GM12878 (cell line): ENCODE measurements at regions not wholly inside any gene's neighbourhood (a gene's known extent, or its start where the extent isn't known, plus 50 kb on each side); places are given as distances from the start of the nearest gene placed in this dataset.
"Not testable (repeated sequence)": the region's sequence is repeated elsewhere in the genome, so short reads cannot be mapped to it uniquely, and the experiment has no call there.

Experiments used
- ATAC-seq: fragments of 200-7000 bp; cut with Tn5 transposase; 3 replicates; pipeline ENCODE4 v1.9.1; 2020; ENCODE audit warnings: mild to moderate bottlenecking, moderate library complexity
- BruUV-seq: library from RNA; stranded (reverse); fragments of 400-500 nt; replicated peaks from 2 replicates; lab custom pipeline; 2021; lab: Mats Ljungman, UMichigan
- CTCF ChIA-PET: fragments of 300-600 bp; sonication (Branson Sonifier 250); formaldehyde crosslinking; extraction: SDS; loops from one replicate; lab custom pipeline; 2021; ENCODE audit warnings: inconsistent platforms; lab: Yijun Ruan, JAX
- POLR2A ChIA-PET: fragments of 350-600 bp; formaldehyde crosslinking; extraction: SDS; loops from one replicate; lab custom pipeline; 2021; ENCODE audit warnings: inconsistent platforms; lab: Charles Lee
- RAD21 ChIA-PET: fragments of 300-600 bp; sonication (Branson Sonifier 250); formaldehyde crosslinking; loops from one replicate; lab custom pipeline; 2023; ENCODE audit warnings: antibody characterized with exemption; ENCODE audit not compliant: unreplicated experiment; lab: Charles Lee
- SMC1A ChIA-PET: fragments of 300-600 bp; sonication (Branson Sonifier 250); formaldehyde crosslinking; loops from one replicate; lab custom pipeline; 2023; ENCODE audit not compliant: unreplicated experiment, uncharacterized antibody; lab: Charles Lee
- DNase-seq: peaks from one replicate; pipeline ENCODE4 v3.0.0-alpha.2; 2011; ENCODE audit warnings: low read depth, low spot score
- FAIRE-seq: peaks from 3 replicates; lab custom pipeline; 2011; peaks lifted over from hg19 to GRCh38; lab: Jason Lieb, UNC
- H2AFZ ChIP-seq: 2 replicates; pipeline ENCODE4 v1.6.0; 2011; ENCODE audit warnings: low read depth, low read length, control low read depth; ENCODE audit not compliant: control insufficient read depth
- H3K27ac ChIP-seq: 2 replicates; pipeline ENCODE4 v1.5.1; 2011; ENCODE audit warnings: control low read depth; ENCODE audit not compliant: control insufficient read depth, insufficient read depth
- H3K27me3 ChIP-seq, 2 experiments: replicated peaks in 1 of 2; 2 replicates each; pipeline versions ENCODE4 v1.6.0 to v1.6.1; 2011; ENCODE audit warnings: low read length in 1 of 2; ENCODE audit not compliant: control insufficient read depth in 2 of 2, insufficient read depth in 2 of 2
- H3K36me3 ChIP-seq, 2 experiments: 2 replicates each; pipeline ENCODE4 v1.5.1; 2011; ENCODE audit warnings: low read length in 1 of 2; ENCODE audit not compliant: control insufficient read depth in 2 of 2, insufficient read depth in 2 of 2
- H3K4me1 ChIP-seq: 2 replicates; pipeline ENCODE4 v1.6.1; 2011; ENCODE audit warnings: mild to moderate bottlenecking, low read length, moderate library complexity, mixed read lengths; ENCODE audit not compliant: control insufficient read depth, insufficient read depth
- H3K4me2 ChIP-seq: 2 replicates; pipeline ENCODE4 v1.6.0; 2011; ENCODE audit warnings: control low read depth; ENCODE audit not compliant: control insufficient read depth, insufficient read depth
- H3K4me3 ChIP-seq: fragments of 200-600 bp; sonication (generic); 2 replicates; pipeline ENCODE4 v1.5.1; 2016
- H3K79me2 ChIP-seq: 2 replicates; pipeline ENCODE4 v1.6.0; 2011; ENCODE audit warnings: low read length; ENCODE audit not compliant: control insufficient read depth, insufficient read depth
- H3K9ac ChIP-seq: 2 replicates; pipeline ENCODE4 v1.8.0; 2011; ENCODE audit warnings: low read length, control low read depth, mixed read lengths; ENCODE audit not compliant: control insufficient read depth, insufficient read depth
- H3K9me3 ChIP-seq: replicated peaks from 3 replicates; pipeline ENCODE4 v1.5.1; 2011; ENCODE audit warnings: mild to moderate bottlenecking, low read length; ENCODE audit not compliant: control insufficient read depth, insufficient read depth
- H4K20me1 ChIP-seq: 2 replicates; pipeline ENCODE4 v1.6.0; 2011; ENCODE audit not compliant: control insufficient read depth, insufficient read depth
- ATF7 ChIP-seq: fragments of 450-650 bp; IDR thresholded peaks from 2 replicates; pipeline ENCODE4 v1.6.1; 2016; ENCODE audit warnings: low read depth, mild to moderate bottlenecking
- HCFC1 ChIP-seq: fragments of 150-350 bp; IDR thresholded peaks from 2 replicates; pipeline ENCODE4 v1.6.1; 2014; ENCODE audit warnings: low read length
- MYC ChIP-seq: IDR thresholded peaks from 2 replicates; pipeline ENCODE4 v1.6.1; 2011; ENCODE audit warnings: mild to moderate bottlenecking, low read length, moderate library complexity, inconsistent platforms; ENCODE audit not compliant: insufficient read depth, insufficient replicate concordance, insufficient read length, severe bottlenecking
- POLR2AphosphoS2 ChIP-seq: IDR thresholded peaks from 2 replicates; pipeline ENCODE4 v1.6.1; 2011; ENCODE audit warnings: low read depth, mild to moderate bottlenecking, low read length, improper control_type of control experiment, moderate library complexity
- SIN3A ChIP-seq: IDR thresholded peaks from 2 replicates; pipeline ENCODE4 v1.6.1; 2012; ENCODE audit warnings: low read depth, low read length, improper control_type of control experiment
- SUZ12 ChIP-seq: fragments of 200-600 bp; sonication (generic); IDR thresholded peaks from one replicate; pipeline ENCODE4 v1.6.1; 2018; ENCODE audit warnings: antibody characterized with exemption, mild to moderate bottlenecking; ENCODE audit not compliant: unreplicated experiment
- TCF12 ChIP-seq: IDR thresholded peaks from 2 replicates; pipeline ENCODE4 v1.6.1; 2011; ENCODE audit warnings: low read depth, mild to moderate bottlenecking, low read length
- WGBS: methylation state at CpG from one replicate; pipeline ENCODE4 v1.1.6; 2016; ENCODE audit warnings: low lambda C conversion rate; ENCODE audit not compliant: insufficient replicate concordance, insufficient coverage; ENCODE audit errors: missing lambda C conversion rate; 5-methylcytosine and 5-hydroxymethylcytosine counted together
- in situ Hi-C: fragments of 300-500 bp; cut with MboI; formaldehyde crosslinking; loops from 9 replicates; pipeline ENCODE4 v1.14.3; 2018; ENCODE audit warnings: mixed read lengths
- intact Hi-C: fragments of 100-400 bp; cut with micrococcal nuclease; formaldehyde crosslinking; loops from one replicate; pipeline ENCODE4 v1.14.2; 2022; ENCODE audit not compliant: unreplicated experiment
- TF ChIP-seq, protein P1 (sequence below): IDR thresholded peaks from 2 replicates; pipeline ENCODE4 v1.6.1; 2012; ENCODE audit warnings: low read depth, low read length, improper control_type of control experiment

DNA sequence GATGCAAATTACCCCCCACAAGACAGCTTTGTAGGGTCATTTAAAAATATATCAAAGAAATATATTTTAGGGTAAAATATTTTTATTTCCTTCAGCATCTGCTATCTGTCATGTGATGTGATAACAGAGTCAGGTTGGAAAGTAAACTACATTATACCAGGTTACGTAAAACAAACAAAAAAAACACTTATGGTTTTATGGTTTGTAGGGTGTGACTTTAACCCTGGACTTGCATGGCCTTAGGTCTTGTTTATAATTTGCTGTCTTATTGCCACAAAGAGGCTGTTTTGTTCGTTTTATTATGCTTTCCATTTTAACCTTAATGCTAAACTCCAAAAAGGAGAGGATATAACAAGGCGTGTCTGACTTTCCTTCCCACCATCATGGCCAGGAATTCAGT is 244.5 kb upstream of the MME start:
- BruUV-seq: no TSS peak
- SMC1A ChIA-PET: no interaction called here
- 43% methylated on average over 3 of the region's 3 CpGs for WGBS
- FAIRE-seq: no peak
- RAD21 ChIA-PET: no interaction called here
- Histone ChIP-seq H3K4me3 (no peak overlapping the region), H3K9me3 (no peaks in the 10 kb centered on the region)
- ATAC-seq: no peak
- no peak for DNase-seq
- TF ChIP-seq, protein P1, sequence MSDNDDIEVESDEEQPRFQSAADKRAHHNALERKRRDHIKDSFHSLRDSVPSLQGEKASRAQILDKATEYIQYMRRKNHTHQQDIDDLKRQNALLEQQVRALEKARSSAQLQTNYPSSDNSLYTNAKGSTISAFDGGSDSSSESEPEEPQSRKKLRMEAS: no peak
- TF ChIP-seq ATF7: no peak
- TF ChIP-seq MYC: no peak
- TF ChIP-seq SIN3A: no peak
- TF ChIP-seq HCFC1: no peak
- no peak for TF ChIP-seq POLR2AphosphoS2
- no peak for TF ChIP-seq TCF12
- no peak for TF ChIP-seq SUZ12
- TF ChIP-seq, all 136 proteins: peak for 0
- Histone ChIP-seq H3K4me1 (no peaks in the 10 kb centered on the region), H2AFZ (no peak overlapping the region), H4K20me1 (no peaks in the 10 kb centered on the region), H3K79me2 (no peaks in the 10 kb centered on the region), H3K9ac (no peak overlapping the region), H3K27ac (no peak overlapping the region), H3K4me2 (no peak overlapping the region), H3K36me3 (no peaks in the 10 kb centered on the region), H3K27me3 (no peaks in the 10 kb centered on the region)
- ChIA-PET POLR2A (no interaction called here), CTCF (no interaction called here)
- intact Hi-C loops (no loop called here), in situ Hi-C loops (no loop called here)

DNA sequence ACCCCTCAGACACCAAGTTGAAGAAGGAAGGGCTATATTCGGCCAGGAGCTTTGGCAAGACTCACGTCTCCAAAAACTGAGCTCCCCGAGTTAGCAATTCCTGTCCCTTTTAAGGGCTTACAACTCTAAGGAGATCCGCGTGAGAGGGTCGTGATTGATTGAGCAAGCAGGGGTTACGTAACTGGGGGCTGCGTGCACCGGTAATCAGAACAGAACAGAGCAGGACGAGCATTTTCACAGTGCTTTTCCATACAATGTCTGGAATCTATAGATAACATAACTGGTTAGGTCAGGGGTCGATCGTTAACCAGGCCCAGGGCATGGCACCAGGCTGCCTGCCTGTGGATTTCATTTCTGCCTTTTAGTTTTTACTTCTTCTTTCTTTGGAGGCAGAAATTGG is 245.3 kb upstream of the MME start:
- CTCF ChIA-PET, SMC1A ChIA-PET, POLR2A ChIA-PET: not testable (repeated sequence)

More for the DNA sequence above, 245.3 kb upstream of the MME start:
- DNase-seq, ATAC-seq, H2AFZ ChIP-seq, H3K4me3 ChIP-seq, RAD21 ChIA-PET, intact Hi-C loops, H3K4me2 ChIP-seq, FAIRE-seq, H3K4me1 ChIP-seq, H3K27ac ChIP-seq, in situ Hi-C loops, H3K9me3 ChIP-seq, H3K27me3 ChIP-seq, BruUV-seq, H3K79me2 ChIP-seq, H4K20me1 ChIP-seq, H3K9ac ChIP-seq, H3K36me3 ChIP-seq: not testable (repeated sequence)
- 37% methylated on average over 12 of the region's 12 CpGs for WGBS
